Neural crest cell (in vitro differentiated cells): ENCODE measurements at regions not wholly inside any gene's neighbourhood (a gene's known extent, or its start where the extent isn't known, plus 50 kb on each side); places are given as distances from the start of the nearest gene placed in this dataset.

Source experiments
- DNase-seq: peaks from one replicate; pipeline ENCODE4 v3.0.0; 2021; ENCODE audit warnings: low read depth, mixed read lengths, low spot score
- H3K27ac Mint-ChIP-seq: one replicate; pipeline ENCODE4 v1.8.0; 2021; ENCODE audit warnings: mild to moderate bottlenecking, mixed read lengths; ENCODE audit not compliant: unreplicated experiment
- H3K27me3 Mint-ChIP-seq: 2 replicates; pipeline ENCODE4 v1.8.0; 2021; ENCODE audit warnings: low read depth, mild to moderate bottlenecking, mixed read lengths
- H3K36me3 Mint-ChIP-seq: 2 replicates; pipeline ENCODE4 v1.8.0; 2021; ENCODE audit warnings: low read depth, mild to moderate bottlenecking, mixed read lengths
- H3K4me1 Mint-ChIP-seq: 2 replicates; pipeline ENCODE4 v1.8.0; 2021; ENCODE audit warnings: mixed read lengths
- H3K4me3 Mint-ChIP-seq: one replicate; pipeline ENCODE4 v1.8.0; 2021; ENCODE audit warnings: mild to moderate bottlenecking, mixed read lengths
- H3K9me3 Mint-ChIP-seq: 2 replicates; pipeline ENCODE4 v1.8.0; 2021; ENCODE audit warnings: mixed read lengths
- TF ChIP-seq, protein P1 (sequence below): fragments of 200-600 bp; sonication (generic); conservative IDR thresholded peaks from 2 replicates; pipeline ENCODE4 v1.5.0; 2021; ENCODE audit warnings: antibody characterized with exemption, mild to moderate bottlenecking

DNA sequence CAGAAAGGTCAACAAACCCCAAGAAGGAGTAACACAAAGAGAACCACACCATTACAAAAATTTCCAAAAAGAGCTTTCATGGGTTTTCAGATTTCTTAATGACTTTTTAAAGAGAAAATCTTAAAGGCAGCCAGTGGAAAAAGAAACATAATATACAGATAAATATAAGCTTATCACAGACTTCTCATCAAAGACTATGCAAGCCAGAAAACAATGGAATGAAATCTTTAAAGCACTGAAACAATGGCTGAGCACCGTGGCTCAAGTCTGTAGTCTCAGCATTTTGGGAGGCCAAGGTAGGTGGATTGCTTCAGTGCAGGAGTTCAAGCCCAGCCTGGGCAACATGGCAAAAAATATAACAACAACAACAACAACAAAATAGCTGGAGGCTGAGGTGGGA, 237.4 kb downstream of the CYP26B1 start:
- peaks cover 20% of the 10 kb centered on the region for H3K27me3 Mint-ChIP-seq
- no peaks in the 10 kb centered on the region for H3K4me1 Mint-ChIP-seq
- peaks cover 14% of the 10 kb centered on the region for H3K9me3 Mint-ChIP-seq
- DNase-seq, result no peak
- no peak overlapping the region for H3K4me3 Mint-ChIP-seq
- H3K27ac Mint-ChIP-seq, result no peak overlapping the region
- TF ChIP-seq, protein P1, sequence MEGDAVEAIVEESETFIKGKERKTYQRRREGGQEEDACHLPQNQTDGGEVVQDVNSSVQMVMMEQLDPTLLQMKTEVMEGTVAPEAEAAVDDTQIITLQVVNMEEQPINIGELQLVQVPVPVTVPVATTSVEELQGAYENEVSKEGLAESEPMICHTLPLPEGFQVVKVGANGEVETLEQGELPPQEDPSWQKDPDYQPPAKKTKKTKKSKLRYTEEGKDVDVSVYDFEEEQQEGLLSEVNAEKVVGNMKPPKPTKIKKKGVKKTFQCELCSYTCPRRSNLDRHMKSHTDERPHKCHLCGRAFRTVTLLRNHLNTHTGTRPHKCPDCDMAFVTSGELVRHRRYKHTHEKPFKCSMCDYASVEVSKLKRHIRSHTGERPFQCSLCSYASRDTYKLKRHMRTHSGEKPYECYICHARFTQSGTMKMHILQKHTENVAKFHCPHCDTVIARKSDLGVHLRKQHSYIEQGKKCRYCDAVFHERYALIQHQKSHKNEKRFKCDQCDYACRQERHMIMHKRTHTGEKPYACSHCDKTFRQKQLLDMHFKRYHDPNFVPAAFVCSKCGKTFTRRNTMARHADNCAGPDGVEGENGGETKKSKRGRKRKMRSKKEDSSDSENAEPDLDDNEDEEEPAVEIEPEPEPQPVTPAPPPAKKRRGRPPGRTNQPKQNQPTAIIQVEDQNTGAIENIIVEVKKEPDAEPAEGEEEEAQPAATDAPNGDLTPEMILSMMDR, result no peak
- peaks cover 5% of the 10 kb centered on the region for H3K36me3 Mint-ChIP-seq

DNA sequence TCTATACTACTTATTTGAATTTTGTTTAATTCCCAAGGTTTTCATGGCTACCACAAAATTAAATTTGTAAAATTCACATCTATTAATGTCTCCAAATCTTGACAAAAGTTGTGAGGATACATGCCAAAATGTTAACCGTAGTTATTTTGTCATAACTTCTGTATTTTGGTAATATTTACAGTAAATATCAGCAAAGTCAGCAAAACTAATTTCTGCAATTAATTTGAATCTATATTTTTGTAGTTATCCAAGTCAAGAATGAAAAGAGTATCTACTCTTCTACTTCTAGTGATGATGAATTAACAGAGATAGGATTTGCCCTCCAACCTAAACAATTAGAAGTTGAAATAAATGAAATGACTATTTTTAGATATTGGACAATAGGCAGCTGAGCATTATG, 238.9 kb downstream of the CYP26B1 start:
- H3K4me1 Mint-ChIP-seq, result no peaks in the 10 kb centered on the region
- TF ChIP-seq, protein P1, result no peak
- no peak for DNase-seq
- no peak overlapping the region for H3K4me3 Mint-ChIP-seq
- peaks cover 14% of the 10 kb centered on the region for H3K9me3 Mint-ChIP-seq
- peaks cover 5% of the 10 kb centered on the region for H3K36me3 Mint-ChIP-seq
- peaks cover 27% of the 10 kb centered on the region for H3K27me3 Mint-ChIP-seq
- no peak overlapping the region for H3K27ac Mint-ChIP-seq

DNA sequence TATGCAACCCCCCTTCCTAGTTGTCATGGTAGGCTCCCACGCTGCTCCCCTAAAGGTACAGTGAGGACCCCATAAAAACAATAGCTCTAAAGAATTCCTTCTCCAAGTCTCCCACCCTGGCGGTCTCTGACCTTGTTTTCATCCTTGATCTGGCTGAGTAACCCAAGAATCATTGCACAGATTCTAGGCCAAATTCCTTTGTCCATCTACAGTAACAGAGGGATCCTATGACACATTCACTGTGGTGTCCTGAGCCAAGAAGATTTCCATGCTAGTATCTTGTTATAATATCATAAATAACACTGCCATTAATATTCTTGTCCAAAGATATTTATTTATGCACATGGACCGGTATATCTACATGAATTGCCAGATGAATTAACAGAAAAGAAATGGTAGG, 240.2 kb downstream of the CYP26B1 start:
- Mint-ChIP-seq H3K4me3 (no peak overlapping the region), H3K4me1 (no peaks in the 10 kb centered on the region), H3K36me3 (peaks cover 5% of the 10 kb centered on the region), H3K27me3 (peaks cover 35% of the 10 kb centered on the region), H3K9me3 (peaks cover 14% of the 10 kb centered on the region), H3K27ac (no peak overlapping the region)
- DNase-seq, result no peak
- TF ChIP-seq, protein P1, result no peak

DNA sequence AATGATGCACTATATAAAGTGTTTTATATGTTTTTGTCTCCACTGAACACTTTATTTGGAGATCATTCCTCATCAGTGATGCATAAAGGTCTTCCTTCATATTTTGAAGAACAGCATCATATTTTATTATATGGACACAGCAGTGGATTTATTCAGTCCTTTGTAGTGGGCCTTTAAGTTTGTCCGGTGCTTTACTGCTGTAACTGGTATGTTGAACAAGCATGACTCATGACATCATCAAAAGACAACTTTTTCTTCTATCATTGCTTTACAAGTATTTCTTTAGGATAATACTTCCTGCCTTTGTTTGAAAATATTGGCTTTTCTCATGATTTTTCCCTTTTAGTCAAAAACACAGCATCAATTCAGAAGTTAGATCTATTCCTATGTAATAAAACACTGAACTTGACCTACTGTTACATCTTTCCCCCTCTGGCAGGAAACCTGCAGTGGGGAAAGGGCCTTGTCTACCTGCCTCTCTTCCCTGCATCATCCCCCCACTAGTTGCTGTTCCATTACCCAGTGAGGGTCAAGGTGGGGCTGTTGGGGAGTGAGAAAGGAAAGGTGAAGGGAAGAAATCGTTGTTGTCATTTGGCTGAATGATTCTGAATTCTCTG, 241.2 kb downstream of the CYP26B1 start:
- Mint-ChIP-seq H3K27me3 (peaks cover 38% of the 10 kb centered on the region), H3K4me1 (no peaks in the 10 kb centered on the region), H3K27ac (no peak overlapping the region), H3K4me3 (no peak overlapping the region), H3K9me3 (peaks cover 14% of the 10 kb centered on the region), H3K36me3 (peaks cover 5% of the 10 kb centered on the region)
- TF ChIP-seq, protein P1, result no peak
- no peak for DNase-seq

DNA sequence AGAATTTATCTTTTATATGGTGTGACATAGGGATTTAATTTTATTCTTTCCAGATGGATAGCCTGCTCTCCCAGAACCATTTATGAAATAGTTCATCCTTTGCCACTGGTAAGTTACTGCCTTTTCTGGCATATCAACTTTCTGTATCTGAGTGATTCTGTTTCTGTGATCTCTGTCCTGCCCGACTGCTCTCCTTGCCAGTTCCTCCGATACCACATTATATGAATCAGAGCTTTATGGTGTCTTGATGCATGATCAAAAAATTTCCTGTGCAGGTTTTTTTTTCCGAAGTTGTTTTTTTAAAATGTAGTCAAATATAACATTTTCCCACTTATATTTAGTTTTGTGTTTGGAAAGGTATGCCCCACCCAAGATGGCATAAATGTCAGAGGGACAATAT, 242.5 kb downstream of the CYP26B1 start:
- no peak for DNase-seq
- no peak overlapping the region for H3K27ac Mint-ChIP-seq
- H3K4me1 Mint-ChIP-seq, result no peaks in the 10 kb centered on the region
- no peak overlapping the region for H3K4me3 Mint-ChIP-seq
- peaks cover 12% of the 10 kb centered on the region for H3K9me3 Mint-ChIP-seq
- peaks cover 45% of the 10 kb centered on the region for H3K27me3 Mint-ChIP-seq
- TF ChIP-seq, protein P1, result no peak
- H3K36me3 Mint-ChIP-seq, result peaks cover 2% of the 10 kb centered on the region
